GM12878 (cell line): ENCODE measurements at regions not wholly inside any gene's neighbourhood (a gene's known extent, or its start where the extent isn't known, plus 50 kb on each side); places are given as distances from the start of the nearest gene placed in this dataset.

ENCODE experiments used
- ATAC-seq: fragments of 200-7000 bp; cut with Tn5 transposase; 3 replicates; pipeline ENCODE4 v1.9.1; 2020; ENCODE audit warnings: mild to moderate bottlenecking, moderate library complexity
- BruUV-seq: library from RNA; stranded (reverse); fragments of 400-500 nt; replicated peaks from 2 replicates; lab custom pipeline; 2021; lab: Mats Ljungman, UMichigan
- CTCF ChIA-PET: fragments of 300-600 bp; sonication (Branson Sonifier 250); formaldehyde crosslinking; extraction: SDS; loops from one replicate; lab custom pipeline; 2021; ENCODE audit warnings: inconsistent platforms; lab: Yijun Ruan, JAX
- POLR2A ChIA-PET: fragments of 350-600 bp; formaldehyde crosslinking; extraction: SDS; loops from one replicate; lab custom pipeline; 2021; ENCODE audit warnings: inconsistent platforms; lab: Charles Lee
- RAD21 ChIA-PET: fragments of 300-600 bp; sonication (Branson Sonifier 250); formaldehyde crosslinking; loops from one replicate; lab custom pipeline; 2023; ENCODE audit warnings: antibody characterized with exemption; ENCODE audit not compliant: unreplicated experiment; lab: Charles Lee
- SMC1A ChIA-PET: fragments of 300-600 bp; sonication (Branson Sonifier 250); formaldehyde crosslinking; loops from one replicate; lab custom pipeline; 2023; ENCODE audit not compliant: unreplicated experiment, uncharacterized antibody; lab: Charles Lee
- DNase-seq: peaks from one replicate; pipeline ENCODE4 v3.0.0-alpha.2; 2011; ENCODE audit warnings: low read depth, low spot score
- FAIRE-seq: peaks from 3 replicates; lab custom pipeline; 2011; peaks lifted over from hg19 to GRCh38; lab: Jason Lieb, UNC
- H2AFZ ChIP-seq: 2 replicates; pipeline ENCODE4 v1.6.0; 2011; ENCODE audit warnings: low read depth, low read length, control low read depth; ENCODE audit not compliant: control insufficient read depth
- H3K27ac ChIP-seq: 2 replicates; pipeline ENCODE4 v1.5.1; 2011; ENCODE audit warnings: control low read depth; ENCODE audit not compliant: control insufficient read depth, insufficient read depth
- H3K27me3 ChIP-seq, 2 experiments: replicated peaks in 1 of 2; 2 replicates each; pipeline versions ENCODE4 v1.6.0 to v1.6.1; 2011; ENCODE audit warnings: low read length in 1 of 2; ENCODE audit not compliant: control insufficient read depth in 2 of 2, insufficient read depth in 2 of 2
- H3K36me3 ChIP-seq, 2 experiments: 2 replicates each; pipeline ENCODE4 v1.5.1; 2011; ENCODE audit warnings: low read length in 1 of 2; ENCODE audit not compliant: control insufficient read depth in 2 of 2, insufficient read depth in 2 of 2
- H3K4me1 ChIP-seq: 2 replicates; pipeline ENCODE4 v1.6.1; 2011; ENCODE audit warnings: mild to moderate bottlenecking, low read length, moderate library complexity, mixed read lengths; ENCODE audit not compliant: control insufficient read depth, insufficient read depth
- H3K4me2 ChIP-seq: 2 replicates; pipeline ENCODE4 v1.6.0; 2011; ENCODE audit warnings: control low read depth; ENCODE audit not compliant: control insufficient read depth, insufficient read depth
- H3K4me3 ChIP-seq: fragments of 200-600 bp; sonication (generic); 2 replicates; pipeline ENCODE4 v1.5.1; 2016
- H3K79me2 ChIP-seq: 2 replicates; pipeline ENCODE4 v1.6.0; 2011; ENCODE audit warnings: low read length; ENCODE audit not compliant: control insufficient read depth, insufficient read depth
- H3K9ac ChIP-seq: 2 replicates; pipeline ENCODE4 v1.8.0; 2011; ENCODE audit warnings: low read length, control low read depth, mixed read lengths; ENCODE audit not compliant: control insufficient read depth, insufficient read depth
- H3K9me3 ChIP-seq: replicated peaks from 3 replicates; pipeline ENCODE4 v1.5.1; 2011; ENCODE audit warnings: mild to moderate bottlenecking, low read length; ENCODE audit not compliant: control insufficient read depth, insufficient read depth
- H4K20me1 ChIP-seq: 2 replicates; pipeline ENCODE4 v1.6.0; 2011; ENCODE audit not compliant: control insufficient read depth, insufficient read depth
- FOXK2 ChIP-seq: fragments of 450-650 bp; IDR thresholded peaks from 2 replicates; pipeline ENCODE4 v1.6.1; 2017; ENCODE audit warnings: mild to moderate bottlenecking, moderate library complexity
- IKZF2 ChIP-seq, 2 experiments: fragments of 450-650 bp; IDR thresholded peaks; 2 replicates each; pipeline ENCODE4 v1.6.1; 2017; ENCODE audit warnings: mild to moderate bottlenecking in 2 of 2, moderate library complexity in 2 of 2
- JUNB ChIP-seq: IDR thresholded peaks from 2 replicates; pipeline ENCODE4 v1.6.1; 2016; ENCODE audit warnings: antibody characterized with exemption, mild to moderate bottlenecking
- NBN ChIP-seq: fragments of 450-650 bp; IDR thresholded peaks from 2 replicates; pipeline ENCODE4 v1.6.1; 2016
- PBX3 ChIP-seq: IDR thresholded peaks from 2 replicates; pipeline ENCODE4 v1.6.1; 2011; ENCODE audit warnings: mild to moderate bottlenecking, low read depth, low read length, moderate library complexity; ENCODE audit not compliant: insufficient replicate concordance
- PKNOX1 ChIP-seq: fragments of 450-650 bp; IDR thresholded peaks from 2 replicates; pipeline ENCODE4 v1.6.1; 2016; ENCODE audit warnings: mild to moderate bottlenecking
- POU2F2 ChIP-seq: IDR thresholded peaks from 3 replicates; pipeline ENCODE4 v1.6.1; 2011; ENCODE audit warnings: low read depth, mild to moderate bottlenecking, low read length, borderline replicate concordance
- RELB ChIP-seq: fragments of 450-650 bp; IDR thresholded peaks from 2 replicates; pipeline ENCODE4 v1.6.1; 2017; ENCODE audit warnings: low read depth, mild to moderate bottlenecking, moderate library complexity
- RUNX3 ChIP-seq: IDR thresholded peaks from 2 replicates; pipeline ENCODE4 v1.6.1; 2012; ENCODE audit warnings: low read length, inconsistent platforms
- ZNF622 ChIP-seq: fragments of 450-650 bp; IDR thresholded peaks from 2 replicates; pipeline ENCODE4 v1.6.1; 2017; ENCODE audit warnings: mild to moderate bottlenecking, inconsistent platforms
- ZSCAN29 ChIP-seq: fragments of 450-650 bp; IDR thresholded peaks from 2 replicates; pipeline ENCODE4 v1.6.1; 2017; ENCODE audit warnings: mild to moderate bottlenecking, moderate library complexity
- WGBS: methylation state at CpG from one replicate; pipeline ENCODE4 v1.1.6; 2016; ENCODE audit warnings: low lambda C conversion rate; ENCODE audit not compliant: insufficient replicate concordance, insufficient coverage; ENCODE audit errors: missing lambda C conversion rate; 5-methylcytosine and 5-hydroxymethylcytosine counted together
- in situ Hi-C: fragments of 300-500 bp; cut with MboI; formaldehyde crosslinking; loops from 9 replicates; pipeline ENCODE4 v1.14.3; 2018; ENCODE audit warnings: mixed read lengths
- intact Hi-C: fragments of 100-400 bp; cut with micrococcal nuclease; formaldehyde crosslinking; loops from one replicate; pipeline ENCODE4 v1.14.2; 2022; ENCODE audit not compliant: unreplicated experiment

- no peak for FAIRE-seq
- Histone ChIP-seq H2AFZ (no peak overlapping the region), H3K4me1 (no peaks in the 10 kb centered on the region), H3K36me3 (no peaks in the 10 kb centered on the region), H3K27me3 (peaks cover 2 to 4% of the 10 kb centered on the region in 2 experiments; a peak in 3 of 4 replicates), H4K20me1 (no peaks in the 10 kb centered on the region), H3K4me2 (no peak overlapping the region), H3K4me3 (no peak overlapping the region), H3K9ac (no peak overlapping the region), H3K27ac (no peak overlapping the region), H3K79me2 (no peaks in the 10 kb centered on the region), H3K9me3 (no peaks in the 10 kb centered on the region)
- ATAC-seq = no peak
- TF ChIP-seq RELB (no peak), PKNOX1 (no peak), POU2F2 (no peak), ZSCAN29 (no peak), JUNB (no peak), PBX3 (no peak), IKZF2 (IDR thresholded peaks at IDR 0.05) (no peak), ZNF622 (no peak), FOXK2 (no peak), RUNX3 (no peak), NBN (no peak)
- 21% methylated on average over 10 of the region's 10 CpGs for WGBS
- ChIA-PET RAD21 (no interaction called here), SMC1A (no interaction called here), POLR2A (no interaction called here), CTCF (no interaction called here)
- intact Hi-C loops (no loop called here), in situ Hi-C loops (no loop called here)
- no TSS peak for BruUV-seq
- no peak for DNase-seq
Observed at GRCh38 chr1:17952506-17952905, 155.1 kb upstream of the IGSF21 start.
